ENCODE measurements at regions not wholly inside any gene's neighbourhood (a gene's known extent, or its start where the extent isn't known, plus 50 kb on each side); places are given as distances from the start of the nearest gene placed in this dataset.
"Not testable (repeated sequence)": the region's sequence is repeated elsewhere in the genome, so short reads cannot be mapped to it uniquely, and the experiment has no call there.

DNA sequence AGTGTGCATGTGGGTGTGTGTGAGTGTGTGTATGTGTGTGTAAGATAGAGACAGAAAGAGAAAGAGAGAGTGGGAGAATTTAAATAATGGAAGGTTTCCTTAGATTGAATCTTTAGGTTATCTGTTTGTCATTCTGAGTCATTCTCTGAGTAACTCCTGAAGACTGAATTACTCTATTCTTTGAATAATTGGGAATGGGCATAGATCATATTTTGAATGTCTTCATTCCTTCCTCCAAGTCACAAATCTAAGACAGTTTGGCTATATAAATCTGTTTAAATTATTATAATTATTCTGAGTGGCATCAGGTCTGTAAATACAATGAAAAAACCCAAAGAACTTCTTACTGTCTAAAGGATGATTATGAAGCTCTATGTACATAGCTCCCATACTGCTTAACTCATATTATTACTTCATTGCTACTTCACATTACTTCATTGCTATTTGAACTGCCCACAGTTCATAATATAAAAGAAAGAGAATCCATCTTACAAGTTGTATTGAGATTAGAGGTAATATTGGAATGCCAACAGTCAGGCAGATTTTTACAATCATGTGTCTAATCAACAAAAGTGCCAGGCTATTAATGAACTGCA, 346.6 kb upstream of the CCDC179 start:
- TF ChIP-seq, protein P1, sequence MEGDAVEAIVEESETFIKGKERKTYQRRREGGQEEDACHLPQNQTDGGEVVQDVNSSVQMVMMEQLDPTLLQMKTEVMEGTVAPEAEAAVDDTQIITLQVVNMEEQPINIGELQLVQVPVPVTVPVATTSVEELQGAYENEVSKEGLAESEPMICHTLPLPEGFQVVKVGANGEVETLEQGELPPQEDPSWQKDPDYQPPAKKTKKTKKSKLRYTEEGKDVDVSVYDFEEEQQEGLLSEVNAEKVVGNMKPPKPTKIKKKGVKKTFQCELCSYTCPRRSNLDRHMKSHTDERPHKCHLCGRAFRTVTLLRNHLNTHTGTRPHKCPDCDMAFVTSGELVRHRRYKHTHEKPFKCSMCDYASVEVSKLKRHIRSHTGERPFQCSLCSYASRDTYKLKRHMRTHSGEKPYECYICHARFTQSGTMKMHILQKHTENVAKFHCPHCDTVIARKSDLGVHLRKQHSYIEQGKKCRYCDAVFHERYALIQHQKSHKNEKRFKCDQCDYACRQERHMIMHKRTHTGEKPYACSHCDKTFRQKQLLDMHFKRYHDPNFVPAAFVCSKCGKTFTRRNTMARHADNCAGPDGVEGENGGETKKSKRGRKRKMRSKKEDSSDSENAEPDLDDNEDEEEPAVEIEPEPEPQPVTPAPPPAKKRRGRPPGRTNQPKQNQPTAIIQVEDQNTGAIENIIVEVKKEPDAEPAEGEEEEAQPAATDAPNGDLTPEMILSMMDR (IDR thresholded peaks at IDR 0.05; ENCODE audit: low read depth, low read length), result no peak

DNA sequence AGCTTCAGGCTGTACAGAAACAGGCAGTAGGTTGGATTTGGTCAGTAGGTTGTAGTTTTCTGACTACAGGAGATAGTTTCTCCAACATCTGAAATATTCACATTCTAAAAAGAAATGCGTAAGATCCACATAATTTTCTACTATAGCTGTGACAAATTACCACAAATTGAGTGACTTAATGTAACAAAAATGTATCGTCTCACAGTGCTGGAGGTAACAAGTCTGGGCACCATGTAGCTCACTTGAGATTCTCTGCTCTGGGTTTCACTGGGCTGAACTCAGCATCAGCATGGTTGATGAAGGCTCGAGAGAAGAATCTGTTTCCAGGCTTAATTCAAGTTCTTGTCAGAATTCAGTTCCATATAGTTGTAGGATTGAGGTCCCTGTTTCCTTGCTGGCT, 350.9 kb upstream of the CCDC179 start:
- TF ChIP-seq, protein P1 (IDR thresholded peaks at IDR 0.05; ENCODE audit: low read depth, low read length), result no peak
- no peak for DNase-seq (ENCODE audit: extremely low read depth, low read depth)

More for the DNA sequence above, 346.6 kb upstream of the CCDC179 start:
- DNase-seq (ENCODE audit: extremely low read depth, low read depth), result no peak

DNA sequence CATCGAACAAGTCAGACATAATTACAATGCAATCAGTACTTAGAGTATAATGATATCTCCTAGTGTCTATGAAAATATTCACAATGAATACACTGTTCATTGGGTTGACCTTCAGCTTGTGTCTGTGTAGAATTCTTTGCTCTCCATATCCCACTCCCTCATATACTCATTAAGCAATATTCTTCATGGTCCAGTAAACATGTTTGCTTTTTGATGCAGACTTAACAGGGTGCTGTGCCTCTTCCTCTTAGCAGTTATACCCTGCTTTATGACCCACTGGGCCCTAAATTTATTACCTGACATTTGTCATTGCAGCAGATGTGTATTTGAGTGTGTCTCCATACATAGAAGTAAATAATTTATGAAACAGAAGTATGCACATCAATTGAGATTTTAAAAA, 352.5 kb upstream of the CCDC179 start:
- TF ChIP-seq, protein P1 (IDR thresholded peaks at IDR 0.05; ENCODE audit: low read depth, low read length), result no peak
- DNase-seq (ENCODE audit: extremely low read depth, low read depth), result no peak

DNA sequence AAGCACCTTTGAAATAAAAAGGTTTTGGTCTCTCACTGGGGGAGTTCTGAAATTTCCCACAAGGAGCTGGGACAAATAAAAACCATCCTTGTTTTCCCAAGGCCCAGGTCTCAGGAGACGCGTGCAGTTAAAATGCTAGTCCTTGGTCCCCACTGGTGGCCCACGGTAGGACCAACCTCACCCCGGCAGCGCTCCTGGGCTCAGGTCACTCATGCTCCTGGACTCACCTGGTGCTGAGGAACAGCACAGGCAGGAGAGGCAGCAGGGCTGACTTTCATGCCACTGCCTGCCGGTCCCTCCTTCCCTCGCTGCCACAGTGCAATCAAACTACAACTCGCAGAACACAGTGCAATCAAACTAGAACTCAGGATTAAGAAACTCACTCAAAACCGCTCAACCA, 356.8 kb upstream of the CCDC179 start:
- no peak for DNase-seq (ENCODE audit: extremely low read depth, low read depth)
- TF ChIP-seq, protein P1 (IDR thresholded peaks at IDR 0.05; ENCODE audit: low read depth, low read length), result no peak

DNA sequence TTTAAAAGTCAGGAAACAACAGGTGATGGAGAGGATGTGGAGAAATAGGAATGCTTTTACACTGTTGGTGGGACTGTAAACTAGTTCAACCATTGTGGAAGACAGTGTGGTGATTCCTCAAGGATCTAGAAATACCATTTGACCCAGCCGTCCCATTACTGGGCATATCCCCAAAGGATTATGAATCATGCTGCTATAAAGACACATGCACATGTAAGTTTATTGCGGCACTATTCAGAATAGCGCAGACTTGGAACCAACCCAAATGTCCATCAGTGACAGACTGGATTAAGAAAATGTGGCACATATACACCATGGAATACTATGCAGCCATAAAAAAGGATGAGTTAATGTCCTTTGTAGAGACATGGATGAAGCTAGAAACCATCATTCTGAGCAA, 359.8 kb upstream of the CCDC179 start:
- DNase-seq (ENCODE audit: extremely low read depth, low read depth), result not testable (repeated sequence)

DNA sequence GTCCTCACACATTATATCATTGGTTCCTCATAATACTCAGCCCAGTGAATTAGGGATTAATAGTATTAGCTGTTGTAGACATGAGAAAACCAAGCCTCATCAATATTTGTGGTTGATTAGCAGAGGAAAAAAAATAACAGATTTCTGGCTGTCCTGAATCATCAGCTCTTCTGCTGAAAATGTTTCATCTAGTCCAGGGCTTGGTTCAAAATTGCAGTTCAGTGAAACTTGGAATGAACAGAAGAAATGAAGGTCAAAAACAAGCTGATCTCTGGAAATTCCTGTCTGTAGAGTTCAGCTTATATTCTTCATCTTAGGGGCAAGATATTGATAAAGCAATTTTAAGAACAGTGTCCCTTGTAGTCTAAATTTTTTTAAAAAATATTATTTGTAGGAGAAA, 361.1 kb upstream of the CCDC179 start:
- TF ChIP-seq, protein P1 (IDR thresholded peaks at IDR 0.05; ENCODE audit: low read depth, low read length), result no peak
- DNase-seq (ENCODE audit: extremely low read depth, low read depth), result no peak

DNA sequence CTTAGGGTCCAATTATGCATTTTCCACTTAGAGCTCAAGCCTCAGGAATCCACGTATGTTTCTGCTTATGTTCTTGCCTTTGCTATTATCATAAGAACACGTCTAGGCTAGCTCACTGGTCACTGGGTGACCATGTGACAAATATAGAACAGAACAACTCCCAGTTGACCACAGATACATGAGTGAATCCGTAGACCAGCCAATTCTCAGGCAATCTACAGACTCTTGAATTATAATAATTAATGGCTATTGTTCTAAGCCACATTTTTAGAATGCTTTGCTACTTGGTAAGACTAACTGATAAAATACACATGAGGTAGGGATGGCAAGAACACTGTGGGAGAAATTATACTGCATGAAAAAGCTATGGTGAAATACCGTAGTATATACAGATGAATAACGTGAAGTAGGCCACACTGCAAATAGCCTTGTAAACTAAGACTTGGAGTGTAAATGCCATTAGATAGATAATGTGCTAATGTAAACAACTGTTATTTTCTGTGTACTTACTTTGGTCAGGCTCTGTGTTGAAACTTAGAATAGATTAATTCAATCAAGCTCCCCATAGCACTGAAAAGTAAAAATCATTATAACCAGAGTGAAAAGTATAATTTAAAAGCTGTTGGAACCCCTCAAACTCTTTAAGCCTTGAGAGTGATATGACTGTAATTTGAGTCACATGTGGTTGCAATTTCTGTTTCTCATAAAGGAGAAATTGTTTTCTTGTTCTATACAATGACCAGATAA, 366.2 kb upstream of the CCDC179 start:
- TF ChIP-seq, protein P1 (IDR thresholded peaks at IDR 0.05; ENCODE audit: low read depth, low read length), result no peak
- DNase-seq (ENCODE audit: extremely low read depth, low read depth), result no peak

DNA sequence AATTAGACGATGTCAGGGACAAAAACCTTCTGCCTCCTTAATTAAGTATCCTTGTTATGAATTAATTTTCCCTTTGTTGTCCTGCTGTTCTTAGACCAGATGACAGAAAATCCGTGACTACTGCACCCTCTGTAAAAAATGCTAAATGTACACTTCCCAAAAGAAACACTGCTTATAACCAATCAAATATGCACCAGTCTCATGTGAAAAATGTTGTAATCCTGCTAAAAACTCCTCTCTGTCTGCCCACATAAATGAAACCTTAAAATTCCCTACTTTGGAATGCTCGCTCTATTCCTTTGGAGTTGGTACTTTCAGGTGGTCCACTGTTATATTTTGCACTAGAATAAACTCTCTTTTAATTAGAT, 366.8 kb upstream of the CCDC179 start:
- TF ChIP-seq, protein P1 (IDR thresholded peaks at IDR 0.05; ENCODE audit: low read depth, low read length), result no peak
- no peak for DNase-seq (ENCODE audit: extremely low read depth, low read depth)

All from AG09319 (cell line).